GM21619 (cell line): ENCODE measurements at regions not wholly inside any gene's neighbourhood (a gene's known extent, or its start where the extent isn't known, plus 50 kb on each side); places are given as distances from the start of the nearest gene placed in this dataset.
A peak's percentile ranks its signal among the peaks of the same experiment; 100 is the strongest.

Experiments used
- ATAC-seq: cut with Tn5 transposase; IDR thresholded peaks from one replicate; pipeline ENCODE4 v1.9.1; 2021; ENCODE audit not compliant: unreplicated experiment

DNA sequence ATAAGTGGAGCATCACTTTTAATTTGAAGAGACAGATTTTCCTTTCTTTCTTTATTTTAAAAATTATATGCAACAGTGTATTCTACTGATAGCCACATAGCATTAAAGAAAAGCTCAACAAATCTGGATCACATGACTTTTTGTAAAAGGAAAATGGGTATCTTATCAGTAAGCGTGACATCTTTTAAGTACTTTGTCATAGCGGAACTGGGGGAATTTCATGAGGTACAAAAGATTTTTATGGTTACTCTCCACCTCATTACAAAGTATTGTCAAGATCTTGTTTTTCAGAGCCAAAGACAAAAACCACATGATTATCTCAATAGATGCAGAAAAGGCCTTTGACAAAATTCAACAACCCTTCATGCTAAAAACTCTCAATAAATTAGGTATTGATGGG, 219.6 kb upstream of the ZPLD1 start:
- no peak for ATAC-seq

DNA sequence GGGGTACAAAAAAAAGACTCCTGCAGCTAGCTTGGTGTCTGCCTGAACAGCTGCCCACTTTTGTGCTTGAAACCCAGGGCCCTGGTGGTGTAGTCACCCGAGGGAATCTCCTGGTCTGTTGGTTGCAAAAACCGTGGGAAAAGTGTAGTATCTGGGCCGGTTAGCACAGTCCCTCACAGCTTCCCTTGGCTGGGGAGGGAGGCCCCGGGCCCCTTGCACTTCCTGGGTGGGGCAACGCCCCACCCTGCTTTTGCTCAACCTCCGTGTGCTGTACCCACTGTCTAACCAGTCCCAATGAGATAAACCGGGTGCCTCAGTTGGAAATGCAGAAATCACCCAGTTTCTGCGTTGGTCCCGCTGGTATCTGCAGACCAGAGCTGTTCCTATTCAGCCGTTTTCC, 211.7 kb upstream of the ZPLD1 start:
- no peak for ATAC-seq

DNA sequence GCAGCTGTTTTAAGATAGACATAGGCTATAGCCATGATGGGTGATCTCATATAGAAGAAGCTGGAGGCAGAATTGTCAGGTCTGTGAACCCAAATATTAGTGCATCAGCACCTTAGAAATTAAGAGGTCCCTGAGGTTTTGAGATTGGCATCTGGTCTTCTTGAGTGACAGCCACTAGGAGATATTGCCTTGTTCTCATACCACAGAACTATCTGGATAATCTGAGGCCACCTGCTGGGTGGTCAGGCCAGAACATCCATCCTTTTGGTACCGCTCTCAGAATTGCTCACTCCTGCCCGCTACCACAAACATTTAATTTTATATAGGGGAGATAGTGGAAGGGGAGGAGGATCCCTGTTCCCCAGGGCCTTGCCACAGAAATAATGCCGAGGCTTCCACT, 210.6 kb upstream of the ZPLD1 start:
- ATAC-seq: peak; percentile 39

DNA sequence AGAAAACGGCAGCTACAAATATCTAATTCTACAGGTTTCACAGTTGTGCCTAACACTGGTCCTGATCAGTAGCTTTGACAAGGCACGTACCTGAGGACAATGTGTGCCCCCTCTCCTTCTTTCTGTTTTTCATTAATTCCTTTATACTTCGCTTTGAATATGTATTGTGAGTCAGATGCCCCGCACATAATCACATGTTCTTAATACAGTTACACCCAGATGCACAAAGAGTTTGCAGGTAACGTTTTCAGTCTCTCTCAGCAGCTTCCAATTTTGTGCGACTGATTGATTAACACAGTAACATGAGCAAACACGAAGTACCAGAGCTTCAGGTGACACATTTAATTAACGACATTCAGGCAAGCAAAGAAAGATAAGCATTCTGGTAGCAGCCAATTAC, 209.8 kb upstream of the ZPLD1 start:
- ATAC-seq: no peak

DNA sequence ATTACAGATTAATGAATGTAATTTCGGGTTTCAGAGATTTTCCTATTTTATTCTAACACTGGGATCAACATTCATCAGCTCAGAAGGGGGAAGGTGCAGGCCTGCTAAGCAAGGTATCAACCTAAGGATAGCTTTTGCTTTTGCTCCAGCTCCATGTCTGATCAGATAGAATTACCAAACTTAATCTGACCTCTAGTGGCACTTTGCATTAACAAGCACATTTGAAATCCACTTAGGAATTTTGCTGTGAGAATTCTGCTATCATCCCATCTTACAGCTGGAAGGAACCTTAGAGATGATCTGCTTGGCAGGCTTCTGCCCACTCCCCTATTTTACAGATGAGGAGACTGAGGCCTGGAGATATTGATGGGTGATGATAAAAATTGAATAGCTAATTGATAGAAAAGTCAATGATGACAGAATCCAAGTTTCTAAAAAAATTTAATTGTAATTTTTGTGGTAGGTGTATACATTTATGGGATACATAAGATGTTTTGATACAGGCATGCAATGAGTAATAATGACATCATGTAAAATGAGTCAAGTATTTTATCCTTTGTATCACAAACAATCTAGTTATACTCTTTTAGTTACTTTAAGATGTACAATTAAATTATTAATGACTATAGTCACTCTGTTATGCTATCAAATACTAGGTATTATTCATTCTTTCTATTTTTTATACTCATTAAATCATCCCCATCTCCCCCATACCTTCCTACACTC, 209.2 kb upstream of the ZPLD1 start:
- ATAC-seq: peak; percentile 41

DNA sequence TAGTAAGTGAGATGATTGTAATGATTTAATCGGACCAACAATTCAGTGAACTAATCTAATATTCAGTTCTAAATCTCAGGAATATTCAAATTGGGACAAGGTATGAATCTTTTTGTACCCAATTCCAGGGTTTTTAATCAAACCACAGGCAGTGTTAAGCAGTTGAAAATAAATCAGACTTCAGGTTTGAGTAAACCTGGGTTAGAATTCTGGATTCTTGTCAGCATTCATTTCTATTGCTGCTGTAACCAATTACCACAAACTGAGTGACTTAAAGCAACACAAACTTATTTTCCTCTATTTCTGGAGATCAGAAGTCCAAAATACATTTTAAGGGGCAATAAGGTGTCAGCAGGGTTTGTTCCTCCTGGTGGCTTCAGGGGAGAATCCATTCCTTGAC, 208.4 kb upstream of the ZPLD1 start:
- ATAC-seq: no peak

DNA sequence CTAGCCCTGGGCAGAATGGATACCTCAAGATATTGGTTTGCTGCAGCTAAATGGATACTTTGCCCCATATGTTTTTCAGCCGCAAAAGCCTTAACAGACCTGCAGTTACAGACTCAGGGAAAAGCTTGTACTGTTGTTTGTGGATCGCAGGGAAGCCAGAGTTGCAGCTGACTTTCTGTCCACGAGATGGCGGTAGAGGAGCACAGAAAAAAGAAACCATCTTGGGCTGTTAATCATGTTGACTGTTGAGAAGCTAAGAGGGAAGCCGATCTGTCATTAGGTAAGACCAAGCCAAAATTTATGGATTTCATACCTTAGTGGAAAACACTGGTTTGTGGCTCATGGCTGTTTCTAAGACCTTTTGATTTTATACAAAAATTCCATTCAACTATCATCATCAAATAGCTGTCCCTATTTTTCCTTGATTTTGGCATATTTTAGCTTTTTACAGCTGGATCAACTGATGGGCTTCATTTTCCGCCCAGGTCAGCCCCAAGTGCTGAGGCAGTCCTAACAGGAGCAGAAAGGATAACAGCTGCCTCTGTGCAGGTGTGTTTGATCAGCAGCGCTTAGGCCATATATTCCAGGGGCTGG, 205.7 kb upstream of the ZPLD1 start:
- ATAC-seq: no peak

DNA sequence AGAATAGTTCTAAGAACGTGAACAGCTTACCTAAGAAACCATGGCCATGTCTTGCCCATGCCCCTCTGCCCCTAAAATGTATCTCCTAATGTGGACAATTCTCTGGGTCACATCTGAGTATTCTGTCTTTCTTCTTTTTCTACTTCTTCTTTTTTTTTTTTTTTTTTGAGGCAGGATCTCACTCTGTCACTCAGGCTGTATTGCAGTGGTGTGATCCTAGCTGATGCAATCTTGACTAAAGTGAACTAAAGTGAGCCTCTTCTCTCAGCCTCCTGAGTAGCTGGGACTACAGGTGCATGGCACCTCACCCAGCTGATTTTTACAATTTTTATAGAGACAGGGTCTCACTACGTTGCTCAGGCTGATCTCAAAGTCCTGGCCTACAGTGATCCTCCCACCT, 204.8 kb upstream of the ZPLD1 start:
- ATAC-seq: no peak

DNA sequence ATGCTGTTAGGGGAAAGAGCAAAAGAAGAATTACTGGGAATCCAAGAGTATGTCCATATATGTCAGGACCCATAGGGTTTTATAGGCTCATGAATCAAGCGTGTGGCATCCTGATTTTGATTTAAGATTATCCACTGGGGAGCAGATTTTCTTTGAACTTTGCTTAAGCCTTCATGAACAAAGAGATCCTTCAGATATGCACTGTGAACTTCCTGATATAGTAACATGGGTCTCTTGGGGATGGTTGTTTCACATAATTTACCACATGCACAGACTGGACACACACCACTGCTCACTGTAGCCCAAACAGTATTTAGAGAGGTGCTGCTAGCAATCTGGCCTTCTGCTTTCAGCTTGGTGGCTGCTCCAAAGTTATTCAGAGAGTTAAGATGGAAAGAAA, 200.9 kb upstream of the ZPLD1 start:
- ATAC-seq: peak; percentile 94

DNA sequence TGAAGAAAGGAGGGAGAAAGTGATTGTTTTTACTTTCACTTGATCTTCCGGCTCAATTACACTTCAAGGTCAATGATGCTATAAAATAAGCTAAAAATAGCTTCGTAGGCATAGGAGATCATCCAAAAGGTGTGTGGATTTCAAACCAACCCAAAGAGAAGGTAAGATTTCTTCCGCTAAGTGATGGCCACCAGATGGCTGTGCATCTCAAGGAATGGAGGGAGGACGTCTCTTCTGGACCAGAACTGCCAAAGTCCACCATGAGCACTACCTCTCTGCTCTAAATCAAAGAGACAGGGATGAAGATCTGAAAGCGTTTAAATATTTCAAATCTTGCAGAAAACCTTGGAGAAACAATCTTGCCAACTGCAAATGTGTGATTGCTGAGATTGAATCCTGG, 199.1 kb upstream of the ZPLD1 start:
- peak; percentile 33 for ATAC-seq

DNA sequence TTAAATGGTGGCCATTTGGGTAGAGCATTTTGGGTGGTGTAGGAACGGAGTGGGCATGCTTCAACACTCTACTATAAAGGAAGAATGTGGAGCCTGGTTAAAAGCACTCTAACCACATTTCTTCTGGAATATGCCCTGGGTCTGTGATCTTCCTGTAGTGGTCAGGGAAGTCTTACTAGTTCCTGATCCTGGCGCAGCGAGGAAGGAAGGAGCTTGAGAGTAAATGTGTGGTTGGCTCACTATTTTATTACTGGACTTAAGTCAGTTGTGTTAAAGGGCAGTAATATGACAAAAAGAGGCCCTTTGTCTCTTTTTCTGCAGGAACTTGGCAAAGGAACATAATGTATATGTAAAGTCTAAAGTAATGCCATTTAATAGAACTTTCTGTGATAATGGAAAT, 197.6 kb upstream of the ZPLD1 start:
- no peak for ATAC-seq

DNA sequence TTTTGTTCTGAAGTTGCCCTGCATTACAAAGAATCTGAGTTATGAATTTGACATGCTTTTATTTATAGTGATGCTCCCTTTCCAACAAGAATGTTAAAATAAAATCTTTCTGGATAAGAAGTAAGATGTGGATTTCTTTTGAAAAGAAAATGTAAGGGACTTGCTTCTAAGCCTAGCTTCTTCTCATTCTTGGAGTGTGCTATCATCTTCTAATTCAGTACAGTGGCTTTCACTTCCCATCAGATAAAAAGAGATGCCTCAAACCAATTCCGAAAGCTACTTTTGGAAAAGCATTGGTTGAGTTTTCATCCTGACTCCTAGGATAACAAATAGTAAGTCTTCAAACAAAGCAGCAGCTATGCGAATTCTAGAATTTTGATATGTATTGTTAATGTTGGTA, 197.0 kb upstream of the ZPLD1 start:
- no peak for ATAC-seq

DNA sequence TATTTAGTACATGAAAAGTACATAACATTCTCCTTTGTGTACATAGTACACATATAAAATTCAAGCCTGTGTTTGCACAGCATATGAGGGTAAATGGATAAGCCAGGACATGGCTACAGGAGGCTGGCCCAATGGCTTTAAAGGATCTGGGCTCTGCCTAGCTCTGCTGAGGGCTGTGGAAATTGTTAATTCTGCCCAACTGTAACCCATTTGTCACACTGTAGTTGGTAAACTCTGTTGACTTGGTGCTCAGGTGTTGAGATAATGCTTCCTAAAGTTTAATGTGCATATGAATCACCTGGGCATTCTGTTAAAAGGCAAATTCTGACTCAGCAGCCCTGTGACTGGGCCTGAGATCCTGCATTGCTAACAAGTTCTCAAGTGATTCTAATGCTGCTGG, 196.5 kb upstream of the ZPLD1 start:
- no peak for ATAC-seq

DNA sequence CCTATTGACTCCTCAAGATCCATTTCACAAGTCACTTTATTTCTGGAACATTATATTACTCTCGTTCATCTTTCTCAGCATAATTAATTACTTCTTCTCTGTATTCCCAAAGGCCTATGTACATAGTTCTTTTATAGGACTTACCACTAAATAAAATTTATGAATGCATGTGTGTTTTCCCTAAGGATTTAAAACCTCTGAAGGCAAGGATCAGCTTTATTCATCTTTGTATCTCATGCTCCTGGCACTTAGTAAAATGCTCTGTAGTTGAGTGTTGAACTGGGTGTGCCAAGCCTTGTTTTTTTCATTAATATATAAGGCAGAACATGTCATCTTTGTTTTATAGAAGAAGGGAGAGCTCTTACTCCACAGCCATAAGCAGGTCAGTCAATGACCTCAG, 194.1 kb upstream of the ZPLD1 start:
- no peak for ATAC-seq

DNA sequence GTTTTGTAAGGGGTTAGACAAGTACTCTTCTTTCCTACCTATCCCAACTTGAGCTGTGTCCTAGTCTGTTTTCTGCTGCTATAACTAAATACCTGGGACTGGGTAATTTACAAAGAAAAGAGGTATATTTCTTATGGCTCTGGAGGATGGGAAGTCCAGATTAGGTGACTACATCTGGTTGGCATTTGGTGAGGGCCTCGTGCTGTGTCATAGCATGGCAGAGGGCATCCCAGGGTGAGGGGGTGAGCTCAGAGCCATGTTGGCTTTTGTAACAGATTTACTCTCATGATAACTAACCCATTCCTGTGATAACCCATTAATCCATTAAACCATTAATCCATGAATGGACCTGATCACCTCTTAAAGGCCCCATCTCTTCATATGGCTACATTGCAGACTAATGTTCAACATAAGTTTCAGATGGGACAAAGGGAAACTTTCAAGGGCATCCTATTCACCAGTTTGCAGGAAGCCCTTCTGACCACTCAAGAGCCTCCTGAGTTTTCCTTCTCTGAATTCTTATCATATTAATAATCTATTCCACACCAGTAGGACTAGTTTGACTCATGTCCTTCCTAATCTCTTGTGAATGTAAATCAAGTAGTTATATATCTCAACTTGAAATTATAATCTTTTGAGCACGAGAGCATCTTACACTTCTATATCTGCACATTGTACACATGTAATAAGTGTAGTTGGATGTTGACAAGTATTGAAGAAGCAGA, 185.7 kb upstream of the ZPLD1 start:
- ATAC-seq: no peak

DNA sequence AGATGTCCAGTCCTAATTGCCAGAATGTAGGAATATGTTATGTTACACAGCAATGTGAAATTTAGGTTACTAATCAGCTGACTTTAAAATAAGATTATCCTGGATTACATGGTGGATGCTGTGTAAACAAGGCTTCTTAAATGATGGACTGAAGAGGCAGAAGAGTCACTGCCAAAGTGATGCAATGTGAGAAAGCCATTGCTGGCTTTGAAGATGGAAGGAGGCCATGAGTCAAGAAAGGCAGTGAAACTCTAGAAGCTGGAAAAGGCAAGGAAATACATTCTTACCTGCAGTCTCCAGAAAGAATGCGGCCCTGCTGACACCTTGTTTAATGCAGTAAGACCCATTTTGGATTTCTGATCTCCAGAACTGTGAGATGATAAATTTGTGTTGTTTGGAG, 179.1 kb upstream of the ZPLD1 start:
- ATAC-seq: no peak

DNA sequence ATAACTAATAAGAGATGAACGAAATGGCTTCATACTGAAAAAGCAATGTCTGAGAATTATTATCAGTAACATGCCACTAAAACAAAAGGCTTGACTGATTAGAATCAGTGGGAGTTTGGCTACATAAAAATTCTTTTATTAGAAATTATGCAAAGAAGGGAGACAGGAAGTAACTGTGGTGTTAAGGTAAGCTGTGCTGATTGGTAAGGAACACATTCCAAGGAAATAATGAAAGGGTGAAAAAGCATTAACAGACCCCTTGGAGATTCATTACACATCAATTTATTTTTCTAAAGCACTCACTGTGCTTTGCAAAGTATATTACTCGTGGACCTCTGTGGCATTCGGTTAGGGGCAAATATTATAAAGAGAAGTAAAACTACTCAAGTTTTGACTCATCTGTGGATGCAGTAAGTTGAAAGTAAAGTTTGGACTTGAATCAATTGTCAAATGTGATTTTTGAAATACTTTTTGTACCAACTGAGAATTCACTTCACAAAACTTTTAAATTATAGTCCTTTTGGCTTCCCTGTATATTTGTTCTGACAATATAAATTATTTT, 176.1 kb upstream of the ZPLD1 start:
- ATAC-seq: peak; percentile 68

DNA sequence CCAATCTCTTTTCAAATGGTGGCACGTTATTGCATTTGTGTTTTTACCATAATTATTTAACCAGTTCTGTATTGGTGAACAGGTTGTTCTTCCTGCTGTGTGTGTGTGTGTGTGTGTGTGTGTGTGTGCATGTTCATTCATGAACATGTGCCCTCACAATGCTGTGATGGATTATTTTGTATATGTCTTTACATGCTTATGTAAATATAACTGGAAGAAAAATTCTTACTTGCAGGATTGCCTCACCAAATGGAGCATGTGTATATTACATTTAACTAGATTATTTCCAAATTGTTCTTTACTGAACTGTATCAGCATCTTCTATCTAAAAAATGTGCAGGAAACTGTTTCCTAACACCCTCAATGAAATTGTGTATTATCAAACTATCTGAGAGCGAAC, 175.2 kb upstream of the ZPLD1 start:
- ATAC-seq: no peak

DNA sequence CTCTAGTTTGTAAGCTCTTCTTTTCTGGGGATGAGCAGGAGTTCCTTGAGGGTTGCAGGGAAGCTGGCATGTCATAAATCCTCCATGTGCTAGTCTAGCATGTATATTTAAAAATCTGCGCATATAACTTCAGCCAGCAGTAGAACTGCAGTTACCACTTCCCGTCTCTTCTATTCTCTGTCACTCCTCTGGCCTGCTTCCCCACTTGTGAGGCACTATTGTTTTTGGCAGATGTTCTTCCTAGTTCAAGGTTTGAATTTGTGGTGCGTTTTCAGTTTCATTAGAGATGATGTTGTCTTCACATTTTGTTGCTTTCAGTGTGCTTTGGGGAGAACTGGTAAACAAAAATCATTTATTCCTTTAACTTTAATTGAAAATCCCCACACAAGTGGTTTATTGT, 169.1 kb upstream of the ZPLD1 start:
- peak; percentile 82 for ATAC-seq

DNA sequence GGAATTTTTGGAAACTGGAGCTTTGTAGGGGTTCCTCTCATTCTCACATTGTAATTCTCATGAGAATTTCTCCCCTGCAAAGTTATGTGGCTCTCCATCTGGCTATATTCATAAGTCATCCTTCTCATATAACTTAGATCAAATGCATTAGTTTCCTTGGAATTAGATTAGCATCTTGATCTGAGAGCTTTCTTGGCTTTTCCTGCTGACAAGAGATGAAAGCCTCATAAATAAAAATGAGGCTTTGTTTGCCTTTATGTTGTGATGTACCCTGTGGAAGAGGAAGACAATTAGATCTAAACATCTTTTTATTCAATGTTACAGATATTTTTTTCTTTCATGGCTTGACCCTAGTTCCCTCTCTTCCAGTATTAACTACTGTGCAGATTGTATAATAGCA, 165.4 kb upstream of the ZPLD1 start:
- no peak for ATAC-seq

DNA sequence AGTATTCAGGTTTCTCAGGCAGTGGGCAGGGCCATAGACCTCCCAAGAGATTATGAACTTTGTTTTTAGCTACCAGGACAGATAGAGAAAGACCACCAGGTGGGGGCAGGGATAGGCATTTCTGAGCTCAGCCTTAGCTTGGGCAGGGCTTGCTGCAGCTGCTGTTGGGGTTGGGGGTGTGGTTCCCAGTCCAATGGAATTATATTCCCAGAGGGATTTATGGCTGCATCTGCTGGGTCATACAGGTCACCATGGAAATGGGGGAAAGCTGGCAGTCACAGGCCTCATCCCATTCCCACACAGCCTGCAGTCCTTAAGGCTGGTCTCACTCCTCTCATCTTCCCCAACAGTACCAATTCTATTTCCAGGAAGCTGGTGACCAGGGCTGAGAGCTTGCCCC, 144.6 kb upstream of the ZPLD1 start:
- ATAC-seq: no peak

DNA sequence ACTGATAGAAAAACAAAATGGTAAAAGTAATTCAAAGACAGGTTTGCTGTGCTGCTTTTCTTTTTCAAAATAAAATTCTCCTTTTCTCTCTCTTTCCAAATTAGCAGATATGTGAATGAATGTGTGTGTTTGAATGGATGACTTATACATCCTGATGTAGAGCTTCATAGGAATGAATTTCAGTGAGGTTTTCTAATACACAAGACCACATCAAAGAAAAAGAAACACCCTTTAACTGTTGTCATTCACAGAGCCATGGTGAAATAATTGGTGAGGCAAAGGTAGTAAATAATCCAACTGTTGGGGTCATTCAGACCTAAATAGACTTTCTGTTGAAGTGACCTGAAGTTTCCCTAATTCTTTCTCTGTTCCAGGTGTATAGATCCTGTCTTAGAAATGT, 139.1 kb upstream of the ZPLD1 start:
- ATAC-seq: no peak
